ENCODE measurements at regions not wholly inside any gene's neighbourhood (a gene's known extent, or its start where the extent isn't known, plus 50 kb on each side); places are given as distances from the start of the nearest gene placed in this dataset.

- TF ChIP-seq REST (IDR thresholded peaks at IDR 0.05; ENCODE audit: borderline replicate concordance) = no peak
- TF ChIP-seq REST (CRISPR knock-in tag; IDR thresholded peaks at IDR 0.05; ENCODE audit: low read depth) = no peak
- no peak for TF ChIP-seq ZNF583 (CRISPR knock-in tag; IDR thresholded peaks at IDR 0.05)
- no peak for TF ChIP-seq ATF2 (CRISPR knock-in tag; IDR thresholded peaks at IDR 0.05)
- no peak for TF ChIP-seq ZNF280B (CRISPR knock-in tag; IDR thresholded peaks at IDR 0.05)
- no peak for TF ChIP-seq ETV6 (IDR thresholded peaks at IDR 0.05; ENCODE audit: borderline replicate concordance in 1 of 2, low read depth in 2 of 2, low read length in 1 of 2)
- no peak for TF ChIP-seq ETV6 (CRISPR knock-in tag; IDR thresholded peaks at IDR 0.05; ENCODE audit: borderline replicate concordance)
- TF ChIP-seq ZNF766 (CRISPR knock-in tag; conservative IDR thresholded peaks at IDR 0.05) = no peak
- TF ChIP-seq FUS (optimal IDR thresholded peaks at IDR 0.05; ENCODE audit: low read depth, low read length) = no peak
- no peak for TF ChIP-seq ID3 (CRISPR knock-in tag; IDR thresholded peaks at IDR 0.05)
- TF ChIP-seq ID3 (tag; IDR thresholded peaks at IDR 0.05) = no peak
Observed at GRCh38 chr5:72572236-72572765, 65.1 kb upstream of the ZNF366 start (continued).
